ENCODE measurements at regions not wholly inside any gene's neighbourhood (a gene's known extent, or its start where the extent isn't known, plus 50 kb on each side); places are given as distances from the start of the nearest gene placed in this dataset.
A peak's percentile ranks its signal among the peaks of the same experiment; 100 is the strongest.

- TF ChIP-seq, protein P1, sequence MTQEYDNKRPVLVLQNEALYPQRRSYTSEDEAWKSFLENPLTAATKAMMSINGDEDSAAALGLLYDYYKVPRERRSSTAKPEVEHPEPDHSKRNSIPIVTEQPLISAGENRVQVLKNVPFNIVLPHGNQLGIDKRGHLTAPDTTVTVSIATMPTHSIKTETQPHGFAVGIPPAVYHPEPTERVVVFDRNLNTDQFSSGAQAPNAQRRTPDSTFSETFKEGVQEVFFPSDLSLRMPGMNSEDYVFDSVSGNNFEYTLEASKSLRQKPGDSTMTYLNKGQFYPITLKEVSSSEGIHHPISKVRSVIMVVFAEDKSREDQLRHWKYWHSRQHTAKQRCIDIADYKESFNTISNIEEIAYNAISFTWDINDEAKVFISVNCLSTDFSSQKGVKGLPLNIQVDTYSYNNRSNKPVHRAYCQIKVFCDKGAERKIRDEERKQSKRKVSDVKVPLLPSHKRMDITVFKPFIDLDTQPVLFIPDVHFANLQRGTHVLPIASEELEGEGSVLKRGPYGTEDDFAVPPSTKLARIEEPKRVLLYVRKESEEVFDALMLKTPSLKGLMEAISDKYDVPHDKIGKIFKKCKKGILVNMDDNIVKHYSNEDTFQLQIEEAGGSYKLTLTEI (CRISPR knock-in tag; conservative IDR thresholded peaks at IDR 0.05): no peak
- TF ChIP-seq ZNF350 (CRISPR knock-in tag; IDR thresholded peaks at IDR 0.05; ENCODE audit: borderline replicate concordance, low read depth) (peak; percentile 29; the same call in 1 of the 2 replicates), ZNF441 (CRISPR knock-in tag; IDR thresholded peaks at IDR 0.05; ENCODE audit: borderline replicate concordance) (peak; percentile 69), ZHX1 (CRISPR knock-in tag; IDR thresholded peaks at IDR 0.05; ENCODE audit: low read depth) (no peak), PHF8 (CRISPR knock-in tag; IDR thresholded peaks at IDR 0.05) (no peak), ZNF292 (CRISPR knock-in tag; IDR thresholded peaks at IDR 0.05; ENCODE audit: borderline replicate concordance, low read depth) (peak; percentile 50; the same call in 1 of the 2 replicates), HOMEZ (CRISPR knock-in tag; IDR thresholded peaks at IDR 0.05; ENCODE audit: low read depth) (peak; percentile 90), ZFP1 (CRISPR knock-in tag; IDR thresholded peaks at IDR 0.05) (no peak), ATRX (CRISPR knock-in tag; IDR thresholded peaks at IDR 0.05; ENCODE audit: borderline replicate concordance) (no peak), ZNF331 (CRISPR knock-in tag; IDR thresholded peaks at IDR 0.05) (peak; percentile 13), HNF4G (IDR thresholded peaks at IDR 0.05; ENCODE audit: borderline replicate concordance, low read depth, low read length) (peak; percentile 81), HNF4G (CRISPR knock-in tag; IDR thresholded peaks at IDR 0.05; ENCODE audit: borderline replicate concordance, low read depth) (no peak; the same call in 1 of the 2 replicates), FOXK1 (CRISPR knock-in tag; IDR thresholded peaks at IDR 0.05; ENCODE audit: borderline replicate concordance, low read depth) (peak; percentile 36; the same call in 1 of the 2 replicates), SOX5 (CRISPR knock-in tag; IDR thresholded peaks at IDR 0.05; ENCODE audit: borderline replicate concordance) (peak; percentile 95), ZNF605 (CRISPR knock-in tag; IDR thresholded peaks at IDR 0.05) (peak; percentile 95)
- TF ChIP-seq, protein P2, sequence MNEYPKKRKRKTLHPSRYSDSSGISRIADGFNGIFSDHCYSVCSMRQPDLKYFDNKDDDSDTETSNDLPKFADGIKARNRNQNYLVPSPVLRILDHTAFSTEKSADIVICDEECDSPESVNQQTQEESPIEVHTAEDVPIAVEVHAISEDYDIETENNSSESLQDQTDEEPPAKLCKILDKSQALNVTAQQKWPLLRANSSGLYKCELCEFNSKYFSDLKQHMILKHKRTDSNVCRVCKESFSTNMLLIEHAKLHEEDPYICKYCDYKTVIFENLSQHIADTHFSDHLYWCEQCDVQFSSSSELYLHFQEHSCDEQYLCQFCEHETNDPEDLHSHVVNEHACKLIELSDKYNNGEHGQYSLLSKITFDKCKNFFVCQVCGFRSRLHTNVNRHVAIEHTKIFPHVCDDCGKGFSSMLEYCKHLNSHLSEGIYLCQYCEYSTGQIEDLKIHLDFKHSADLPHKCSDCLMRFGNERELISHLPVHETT (CRISPR knock-in tag; conservative IDR thresholded peaks at IDR 0.05): 0 out of 2 replicates have a peak, but pooled peaks have one; percentile 44
- TF ChIP-seq, protein P3, sequence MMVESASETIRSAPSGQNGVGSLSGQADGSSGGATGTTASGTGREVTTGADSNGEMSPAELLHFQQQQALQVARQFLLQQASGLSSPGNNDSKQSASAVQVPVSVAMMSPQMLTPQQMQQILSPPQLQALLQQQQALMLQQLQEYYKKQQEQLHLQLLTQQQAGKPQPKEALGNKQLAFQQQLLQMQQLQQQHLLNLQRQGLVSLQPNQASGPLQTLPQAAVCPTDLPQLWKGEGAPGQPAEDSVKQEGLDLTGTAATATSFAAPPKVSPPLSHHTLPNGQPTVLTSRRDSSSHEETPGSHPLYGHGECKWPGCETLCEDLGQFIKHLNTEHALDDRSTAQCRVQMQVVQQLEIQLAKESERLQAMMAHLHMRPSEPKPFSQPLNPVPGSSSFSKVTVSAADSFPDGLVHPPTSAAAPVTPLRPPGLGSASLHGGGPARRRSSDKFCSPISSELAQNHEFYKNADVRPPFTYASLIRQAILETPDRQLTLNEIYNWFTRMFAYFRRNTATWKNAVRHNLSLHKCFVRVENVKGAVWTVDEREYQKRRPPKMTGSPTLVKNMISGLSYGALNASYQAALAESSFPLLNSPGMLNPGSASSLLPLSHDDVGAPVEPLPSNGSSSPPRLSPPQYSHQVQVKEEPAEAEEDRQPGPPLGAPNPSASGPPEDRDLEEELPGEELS (CRISPR knock-in tag; IDR thresholded peaks at IDR 0.05): peak; percentile 91
- TF ChIP-seq, protein P4, sequence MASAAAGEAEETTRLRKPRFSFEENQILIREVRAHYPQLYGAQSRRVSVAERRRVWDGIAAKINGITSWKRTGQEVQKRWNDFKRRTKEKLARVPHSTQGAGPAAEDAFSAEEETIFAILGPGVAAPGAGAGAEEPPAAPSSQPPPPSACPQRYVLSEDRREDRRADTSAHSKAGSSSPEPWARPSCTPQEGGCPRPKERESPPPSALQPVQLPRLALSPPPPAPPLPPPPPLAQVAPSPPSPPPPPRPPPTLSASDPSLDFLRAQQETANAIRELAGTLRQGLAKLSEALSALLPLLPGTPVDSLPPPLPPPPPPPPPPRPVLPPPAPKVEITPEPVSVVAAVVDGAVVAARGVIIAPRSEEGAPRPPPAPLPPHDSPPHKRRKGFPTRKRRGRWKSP (CRISPR knock-in tag; IDR thresholded peaks at IDR 0.05): peak; percentile 25; the same call in 1 of the 2 replicates
These were observed 94.7 kb upstream of the FOXN2 start (continued) for GRCh38 chr2:48219555-48220436.
